GM21529 (cell line): ENCODE measurements at regions not wholly inside any gene's neighbourhood (a gene's known extent, or its start where the extent isn't known, plus 50 kb on each side); places are given as distances from the start of the nearest gene placed in this dataset.

ENCODE experiments used
- ATAC-seq: cut with Tn5 transposase; IDR thresholded peaks from one replicate; pipeline ENCODE4 v1.9.1; 2021; ENCODE audit not compliant: unreplicated experiment

DNA sequence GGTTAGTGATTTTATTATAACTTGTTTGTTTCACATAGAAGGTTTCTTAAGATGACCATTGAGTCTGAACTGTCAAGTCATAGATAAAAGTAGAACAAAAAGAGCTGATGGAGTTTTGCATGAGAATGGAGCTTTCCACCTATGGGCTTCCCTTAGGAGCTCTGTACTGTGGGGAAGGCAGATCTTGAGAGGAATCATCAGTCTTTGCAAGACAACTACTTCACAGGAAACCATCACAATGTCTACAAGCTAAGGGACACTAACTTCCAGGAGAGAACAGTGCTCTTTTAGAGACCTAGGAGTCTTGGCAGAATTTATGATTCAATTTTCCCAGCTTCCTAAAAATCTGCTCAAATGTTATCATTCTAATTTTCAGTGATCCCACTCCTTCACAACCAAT lies 78.2 kb downstream of the FBXO5 start:
- ATAC-seq: no peak

DNA sequence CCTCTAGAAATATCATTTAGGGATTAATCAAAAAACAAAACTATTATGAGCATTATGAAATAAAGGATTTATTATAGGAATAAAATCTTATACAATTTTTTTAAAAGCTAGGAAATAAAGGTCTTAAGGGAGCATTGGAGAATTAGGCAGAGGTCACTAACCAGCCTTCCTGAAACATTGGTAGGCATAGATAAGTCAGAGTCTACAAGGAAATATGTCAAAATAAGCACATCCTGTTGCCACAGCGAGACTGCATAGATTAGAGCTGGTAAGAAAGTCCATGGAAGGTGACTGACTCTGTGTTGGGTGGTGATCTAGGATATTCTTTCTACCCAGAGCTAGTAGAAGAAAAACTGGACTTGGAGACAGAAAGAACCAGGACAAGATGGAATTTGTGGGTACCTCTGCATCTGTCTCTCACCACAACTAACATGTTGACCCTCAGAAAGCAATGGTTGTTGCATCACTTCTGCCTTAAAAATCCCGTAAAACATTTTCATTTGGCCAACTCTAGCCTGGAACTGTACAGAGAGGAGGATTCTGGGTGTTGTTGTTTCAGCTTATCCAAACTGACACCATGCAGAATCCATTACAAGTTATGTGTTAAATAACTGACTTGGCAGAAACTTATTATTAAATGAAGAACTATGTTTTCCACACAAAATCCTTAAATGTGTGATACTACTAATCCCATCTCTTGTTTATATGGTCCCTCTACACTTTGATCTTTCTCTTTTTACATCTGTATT lies 77.1 kb downstream of the FBXO5 start:
- no peak for ATAC-seq

GRCh38 chr6:152909241-152909640 lies 73.6 kb downstream of the FBXO5 start:
- ATAC-seq: no peak

DNA sequence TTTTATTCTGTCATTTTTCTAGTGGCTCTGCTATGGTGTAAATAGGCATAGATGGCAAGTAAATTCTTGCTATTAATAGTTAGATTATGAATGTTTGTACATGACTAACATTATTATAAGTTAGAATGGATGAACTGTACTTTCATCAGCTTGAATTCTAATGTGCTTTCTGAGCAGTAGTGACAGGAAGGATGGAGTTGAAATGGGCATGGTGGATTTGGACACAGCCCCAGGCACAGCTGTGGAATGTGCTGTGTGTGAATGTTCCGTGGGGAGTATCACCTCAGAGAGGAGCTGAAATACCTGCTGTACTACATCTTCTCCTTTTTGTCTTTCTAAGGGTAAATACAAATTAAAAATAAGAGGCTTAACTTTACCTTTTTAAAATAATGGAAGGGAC lies 66.8 kb downstream of the FBXO5 start:
- no peak for ATAC-seq

DNA sequence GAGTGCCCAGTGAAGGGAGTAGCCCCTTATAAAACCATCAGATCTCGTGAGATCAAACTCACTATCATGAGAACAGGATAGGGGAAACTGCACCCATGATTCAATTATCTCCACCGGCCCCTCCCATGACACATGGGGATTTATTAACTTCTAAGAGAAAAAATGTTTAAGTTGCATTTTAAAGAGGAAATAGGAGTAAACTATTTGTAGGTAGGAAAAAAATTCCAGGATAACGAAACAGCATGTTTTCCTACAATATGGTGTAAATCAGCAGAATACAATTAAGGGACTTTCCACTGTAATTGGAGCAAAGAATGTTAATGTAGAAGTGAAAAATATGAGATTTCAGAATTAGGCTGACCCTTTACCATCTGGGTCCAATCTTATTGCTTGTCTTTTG lies 63.9 kb downstream of the FBXO5 start:
- no peak for ATAC-seq

DNA sequence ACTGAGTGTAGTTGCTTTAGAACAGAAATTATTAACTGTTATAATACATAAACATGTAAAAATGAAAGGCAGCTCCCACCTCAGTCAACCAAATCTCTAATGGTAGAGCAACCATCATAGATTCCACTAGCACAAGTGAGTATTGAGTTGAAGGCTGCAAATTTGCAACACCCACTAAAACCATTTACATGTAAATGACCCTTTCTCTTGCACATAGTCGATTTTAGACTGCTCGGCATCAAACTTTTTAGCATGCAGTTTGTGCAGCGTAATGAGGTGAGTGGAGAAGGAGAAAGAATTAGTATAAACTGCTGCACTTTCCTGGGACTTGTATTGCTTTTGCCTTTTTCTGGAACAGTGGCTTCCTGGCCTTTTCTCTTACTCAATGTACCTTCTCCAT lies 62.8 kb downstream of the FBXO5 start:
- no peak for ATAC-seq
